GM19455 (cell line): ENCODE measurements at regions not wholly inside any gene's neighbourhood (a gene's known extent, or its start where the extent isn't known, plus 50 kb on each side); places are given as distances from the start of the nearest gene placed in this dataset.
"Not testable (repeated sequence)": the region's sequence is repeated elsewhere in the genome, so short reads cannot be mapped to it uniquely, and the experiment has no call there.

Experiments
- ATAC-seq: cut with Tn5 transposase; IDR thresholded peaks from one replicate; pipeline ENCODE4 v1.9.1; 2021; ENCODE audit not compliant: unreplicated experiment

- no peak for ATAC-seq
Measured at GRCh38 chr2:53211201-53211774, 556.3 kb upstream of the CHAC2 start.

GRCh38 chr2:53210538-53210937 is 557.1 kb upstream of the CHAC2 start:
- ATAC-seq = no peak

- no peak for ATAC-seq
Measured at GRCh38 chr2:53209679-53210458, 557.7 kb upstream of the CHAC2 start.

GRCh38 chr2:53208815-53209214 is 558.8 kb upstream of the CHAC2 start:
- no peak for ATAC-seq

- ATAC-seq = not testable (repeated sequence)
Measured at GRCh38 chr2:53206226-53206625, 561.4 kb upstream of the CHAC2 start.

GRCh38 chr2:53202063-53202462 is 565.5 kb upstream of the CHAC2 start:
- ATAC-seq = no peak

GRCh38 chr2:53200072-53200471 is 567.5 kb upstream of the CHAC2 start:
- ATAC-seq = no peak

- ATAC-seq = no peak
Measured at GRCh38 chr2:53188851-53189510, 578.6 kb upstream of the CHAC2 start.

- ATAC-seq = no peak
Measured at GRCh38 chr2:53183581-53183980, 584.0 kb upstream of the CHAC2 start.

GRCh38 chr2:53182601-53183000 is 585.0 kb upstream of the CHAC2 start:
- no peak for ATAC-seq

GRCh38 chr2:53181759-53182158 is 585.8 kb upstream of the CHAC2 start:
- no peak for ATAC-seq

GRCh38 chr2:53177327-53177726 is 590.3 kb upstream of the CHAC2 start:
- ATAC-seq = no peak

- no peak for ATAC-seq
Measured at GRCh38 chr2:53174539-53174938, 593.1 kb upstream of the CHAC2 start.

- ATAC-seq = no peak
Measured at GRCh38 chr2:53173698-53174455, 593.7 kb upstream of the CHAC2 start.

- ATAC-seq = no peak
Measured at GRCh38 chr2:53173091-53173490, 594.5 kb upstream of the CHAC2 start.

- ATAC-seq = no peak
Measured at GRCh38 chr2:53170466-53170865, 597.1 kb upstream of the CHAC2 start.

- ATAC-seq = no peak
Measured at GRCh38 chr2:53167227-53167626, 600.4 kb upstream of the CHAC2 start.

GRCh38 chr2:53150146-53150545 is 617.5 kb upstream of the CHAC2 start:
- ATAC-seq = no peak

- ATAC-seq = no peak
Measured at GRCh38 chr2:53148221-53148620, 619.4 kb upstream of the CHAC2 start.

GRCh38 chr2:53131416-53131815 is 636.2 kb upstream of the CHAC2 start:
- no peak for ATAC-seq

- ATAC-seq = no peak
Measured at GRCh38 chr2:53130441-53130943, 637.1 kb upstream of the CHAC2 start.
